ENCODE measurements at regions not wholly inside any gene's neighbourhood (a gene's known extent, or its start where the extent isn't known, plus 50 kb on each side); places are given as distances from the start of the nearest gene placed in this dataset.

DNA sequence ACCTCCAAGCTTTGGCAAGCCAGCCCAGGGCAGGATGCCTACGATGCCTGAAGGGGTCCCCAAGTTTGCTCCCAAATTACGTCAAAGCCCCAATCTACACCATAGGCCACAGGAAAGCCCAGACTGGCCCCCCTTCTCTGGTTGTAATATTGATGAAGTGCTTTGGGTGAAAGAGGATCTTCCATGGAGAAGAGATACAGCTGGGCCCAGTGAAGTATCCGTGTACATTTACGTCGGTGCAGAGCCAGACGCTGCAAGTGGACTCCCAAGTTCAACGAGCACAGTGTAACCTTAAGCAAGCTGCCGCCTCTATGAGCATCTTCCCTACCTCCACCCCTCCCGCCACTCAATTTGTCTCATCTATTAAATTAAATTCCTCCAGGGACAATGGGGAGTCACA, 100.1 kb upstream of the TPM1 start:
- TF ChIP-seq, protein P1, sequence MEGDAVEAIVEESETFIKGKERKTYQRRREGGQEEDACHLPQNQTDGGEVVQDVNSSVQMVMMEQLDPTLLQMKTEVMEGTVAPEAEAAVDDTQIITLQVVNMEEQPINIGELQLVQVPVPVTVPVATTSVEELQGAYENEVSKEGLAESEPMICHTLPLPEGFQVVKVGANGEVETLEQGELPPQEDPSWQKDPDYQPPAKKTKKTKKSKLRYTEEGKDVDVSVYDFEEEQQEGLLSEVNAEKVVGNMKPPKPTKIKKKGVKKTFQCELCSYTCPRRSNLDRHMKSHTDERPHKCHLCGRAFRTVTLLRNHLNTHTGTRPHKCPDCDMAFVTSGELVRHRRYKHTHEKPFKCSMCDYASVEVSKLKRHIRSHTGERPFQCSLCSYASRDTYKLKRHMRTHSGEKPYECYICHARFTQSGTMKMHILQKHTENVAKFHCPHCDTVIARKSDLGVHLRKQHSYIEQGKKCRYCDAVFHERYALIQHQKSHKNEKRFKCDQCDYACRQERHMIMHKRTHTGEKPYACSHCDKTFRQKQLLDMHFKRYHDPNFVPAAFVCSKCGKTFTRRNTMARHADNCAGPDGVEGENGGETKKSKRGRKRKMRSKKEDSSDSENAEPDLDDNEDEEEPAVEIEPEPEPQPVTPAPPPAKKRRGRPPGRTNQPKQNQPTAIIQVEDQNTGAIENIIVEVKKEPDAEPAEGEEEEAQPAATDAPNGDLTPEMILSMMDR (IDR thresholded peaks at IDR 0.05), result no peak
- no peak for TF ChIP-seq POLR2A (IDR thresholded peaks at IDR 0.05)

Measured in heart left ventricle (tissue), 13 donors.